GM18508 (cell line): ENCODE measurements at regions not wholly inside any gene's neighbourhood (a gene's known extent, or its start where the extent isn't known, plus 50 kb on each side); places are given as distances from the start of the nearest gene placed in this dataset.
"Not testable (repeated sequence)": the region's sequence is repeated elsewhere in the genome, so short reads cannot be mapped to it uniquely, and the experiment has no call there.

Source experiments
- ATAC-seq: cut with Tn5 transposase; IDR thresholded peaks from one replicate; pipeline ENCODE4 v1.9.1; 2021; ENCODE audit warnings: moderate number of reproducible peaks; ENCODE audit not compliant: insufficient read depth, unreplicated experiment

GRCh38 chr3:39651993-39652739, 157.2 kb upstream of the MYRIP start:
- ATAC-seq, result no peak

GRCh38 chr3:39655718-39656117, 153.7 kb upstream of the MYRIP start:
- not testable (repeated sequence) for ATAC-seq

GRCh38 chr3:39657075-39657474, 152.3 kb upstream of the MYRIP start:
- no peak for ATAC-seq

GRCh38 chr3:39657775-39658174, 151.6 kb upstream of the MYRIP start:
- ATAC-seq, result no peak

- no peak for ATAC-seq
Measured at GRCh38 chr3:39664931-39665330, 144.5 kb upstream of the MYRIP start.

- no peak for ATAC-seq
Measured at GRCh38 chr3:39665441-39665840, 144.0 kb upstream of the MYRIP start.

GRCh38 chr3:39668420-39668819, 141.0 kb upstream of the MYRIP start:
- ATAC-seq, result no peak

GRCh38 chr3:39671116-39671515, 138.3 kb upstream of the MYRIP start:
- ATAC-seq, result no peak

GRCh38 chr3:39671600-39671999, 137.8 kb upstream of the MYRIP start:
- no peak for ATAC-seq

GRCh38 chr3:39705351-39705900, 104.0 kb upstream of the MYRIP start:
- ATAC-seq, result no peak

GRCh38 chr3:39707314-39707909, 102.0 kb upstream of the MYRIP start:
- no peak for ATAC-seq

GRCh38 chr3:39712413-39713048, 96.9 kb upstream of the MYRIP start:
- no peak for ATAC-seq

GRCh38 chr3:39713341-39713740, 96.1 kb upstream of the MYRIP start:
- ATAC-seq, result not testable (repeated sequence)

GRCh38 chr3:39716849-39717248, 92.6 kb upstream of the MYRIP start:
- ATAC-seq, result no peak

- ATAC-seq, result no peak
Measured at GRCh38 chr3:39718674-39719595, 90.5 kb upstream of the MYRIP start.

- ATAC-seq, result no peak
Measured at GRCh38 chr3:39721076-39721475, 88.3 kb upstream of the MYRIP start.

GRCh38 chr3:39724233-39724846, 85.1 kb upstream of the MYRIP start:
- ATAC-seq, result no peak

GRCh38 chr3:39725321-39725720, 84.1 kb upstream of the MYRIP start:
- no peak for ATAC-seq

GRCh38 chr3:39727415-39727814, 82.0 kb upstream of the MYRIP start:
- ATAC-seq, result no peak

GRCh38 chr3:39733804-39734203, 75.6 kb upstream of the MYRIP start:
- ATAC-seq, result no peak
